ENCODE measurements at regions not wholly inside any gene's neighbourhood (a gene's known extent, or its start where the extent isn't known, plus 50 kb on each side); places are given as distances from the start of the nearest gene placed in this dataset.

GRCh38 chr14:106506881-106507305 is 980.5 kb downstream of the TMEM121 start (continued):
- TF ChIP-seq EP300 (IDR thresholded peaks at IDR 0.05; ENCODE audit: borderline replicate concordance in 1 of 2, low read depth in 2 of 2, low read length in 2 of 2) (no peak), FOSL1 (IDR thresholded peaks at IDR 0.05; ENCODE audit: insufficient read depth, low read depth, low read length) (no peak), SP2 (IDR thresholded peaks at IDR 0.05; ENCODE audit: low read length) (no peak)

Measured in H1 (cell line).